Activated CD4-positive, alpha-beta T cell treated with anti-CD3 and anti-CD28 coated beads, Interleukin-2, amount 50 U/mL, for 1 hour (primary cell): ENCODE measurements at regions not wholly inside any gene's neighbourhood (a gene's known extent, or its start where the extent isn't known, plus 50 kb on each side); places are given as distances from the start of the nearest gene placed in this dataset.
"Not testable (repeated sequence)": the region's sequence is repeated elsewhere in the genome, so short reads cannot be mapped to it uniquely, and the experiment has no call there.

Experiments
- DNase-seq: peaks from one replicate; pipeline ENCODE4 v3.0.0-alpha.2; 2020

DNA sequence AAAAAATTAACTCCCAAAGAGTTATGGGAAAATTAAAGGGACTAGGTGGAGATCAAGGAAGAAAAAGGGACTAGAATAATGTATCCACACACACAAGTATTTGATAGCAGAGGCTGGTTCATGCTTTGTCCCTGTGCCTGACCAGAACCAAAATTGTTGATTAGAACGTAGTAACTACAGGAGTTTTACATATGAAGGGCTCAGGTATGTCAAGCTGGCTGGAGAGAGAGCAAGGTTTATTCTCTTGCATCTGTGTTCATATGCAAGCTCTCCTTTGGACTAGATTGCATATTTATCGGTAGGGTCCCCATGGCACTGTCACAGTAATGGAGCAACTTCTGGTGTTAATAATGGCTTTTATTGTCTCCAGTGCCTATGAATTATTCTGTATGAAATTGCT lies 239.9 kb upstream of the TRPM3 start:
- no peak for DNase-seq

DNA sequence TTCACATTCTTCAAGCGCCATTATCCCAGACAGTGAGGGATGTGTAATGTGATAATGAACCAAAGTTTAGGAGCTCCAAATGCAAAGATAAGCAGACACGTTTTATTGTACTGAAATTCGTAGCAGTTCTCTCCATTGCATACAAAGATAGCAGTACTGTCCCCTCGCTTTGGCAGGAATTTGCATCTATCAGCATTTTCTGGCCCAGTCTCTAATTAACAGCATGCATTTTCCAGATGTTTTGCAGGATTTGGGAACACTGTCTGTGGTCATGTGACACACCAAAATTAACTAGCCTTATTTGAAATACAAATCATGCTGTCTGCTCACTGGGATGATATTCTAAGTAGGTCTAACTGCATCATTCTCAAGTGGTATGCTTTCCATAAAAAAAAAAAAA lies 235.9 kb upstream of the TRPM3 start:
- no peak for DNase-seq

GRCh38 chr9:71355884-71356283 lies 234.5 kb upstream of the TRPM3 start:
- no peak for DNase-seq

- DNase-seq: no peak
These were observed 232.3 kb upstream of the TRPM3 start for GRCh38 chr9:71353720-71354119.

GRCh38 chr9:71352837-71353236 lies 231.4 kb upstream of the TRPM3 start:
- DNase-seq: no peak

DNA sequence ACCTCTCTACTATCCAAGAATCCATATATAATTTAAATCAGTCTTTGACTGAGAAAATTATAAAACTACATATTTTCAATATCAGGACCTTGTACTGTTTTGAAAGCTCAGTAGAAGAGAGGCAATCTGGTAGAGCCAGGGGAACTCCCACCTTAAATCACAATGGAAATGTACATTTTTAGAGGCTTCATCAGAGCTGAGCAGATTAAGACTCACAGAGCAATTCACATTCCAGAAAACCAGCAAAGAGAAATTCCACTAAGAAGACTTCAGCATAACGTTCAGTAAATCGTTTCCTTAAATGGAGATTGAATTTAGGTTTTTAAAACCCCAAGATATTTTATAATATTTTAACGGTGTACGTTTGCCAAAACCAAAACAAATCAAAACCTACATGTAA lies 227.8 kb upstream of the TRPM3 start:
- DNase-seq: no peak

- no peak for DNase-seq
These were observed 211.9 kb upstream of the TRPM3 start for GRCh38 chr9:71333321-71333720.

DNA sequence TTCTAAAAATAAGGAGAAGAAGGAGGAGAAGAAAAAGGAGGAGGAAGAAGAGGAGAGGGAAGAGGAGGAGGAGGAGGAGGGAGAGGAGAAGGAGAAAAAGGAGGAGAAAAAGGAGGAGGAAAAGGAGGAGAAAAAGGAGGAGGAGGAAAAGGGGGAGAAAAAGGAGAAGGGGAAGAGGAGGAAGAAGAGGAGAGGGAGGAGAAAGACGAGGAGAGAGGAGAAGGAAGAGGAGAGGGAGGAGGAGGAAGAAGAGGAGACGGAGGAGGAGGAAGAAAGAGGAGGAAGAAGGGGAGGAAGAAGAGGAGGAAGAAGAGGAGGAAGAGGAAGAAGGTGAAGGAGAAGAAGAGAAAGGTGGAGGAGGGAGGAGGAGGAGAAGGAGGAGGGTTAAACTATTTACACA lies 210.2 kb upstream of the TRPM3 start:
- no peak for DNase-seq

DNA sequence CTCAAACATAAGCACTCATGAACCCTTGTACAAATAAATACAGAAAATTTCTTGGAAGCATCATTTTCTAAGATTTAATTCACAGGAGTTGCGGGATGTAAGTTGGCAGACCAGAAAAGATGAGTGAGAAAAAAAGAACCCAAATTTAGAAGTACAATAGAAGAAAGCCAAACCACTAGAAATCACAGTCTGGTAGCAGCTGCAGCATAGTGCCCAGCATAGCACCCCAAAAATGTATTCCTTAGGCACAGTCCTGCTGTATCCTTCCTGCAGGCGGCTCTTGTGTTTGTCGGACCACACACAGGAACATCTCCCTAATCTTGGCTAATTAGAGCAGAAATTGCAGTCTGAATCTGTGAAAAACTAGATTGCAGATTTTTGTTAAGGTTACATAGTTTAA lies 208.5 kb upstream of the TRPM3 start:
- DNase-seq: no peak

- no peak for DNase-seq
These were observed 204.9 kb upstream of the TRPM3 start for GRCh38 chr9:71326360-71326759.

GRCh38 chr9:71323357-71323756 lies 201.9 kb upstream of the TRPM3 start:
- no peak for DNase-seq

DNA sequence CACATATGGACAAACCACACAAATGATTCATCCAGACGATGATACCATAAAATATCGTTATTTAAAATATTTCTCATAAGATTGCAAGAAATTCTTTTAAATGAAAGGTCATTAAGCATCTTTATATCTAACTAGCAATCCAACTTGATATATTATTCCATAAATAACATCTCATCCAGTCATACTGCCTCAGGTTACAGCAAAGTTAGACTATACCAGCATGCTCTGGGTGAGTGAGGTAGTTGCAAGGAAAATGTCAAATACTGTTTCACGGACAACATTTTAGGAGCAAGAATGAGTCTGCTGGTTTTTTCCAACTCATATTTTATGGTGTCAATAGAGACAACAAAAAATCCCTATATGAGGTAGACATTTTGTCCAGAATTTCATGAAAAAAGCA lies 200.9 kb upstream of the TRPM3 start:
- no peak for DNase-seq

GRCh38 chr9:71308454-71308853 lies 187.0 kb upstream of the TRPM3 start:
- no peak for DNase-seq

DNA sequence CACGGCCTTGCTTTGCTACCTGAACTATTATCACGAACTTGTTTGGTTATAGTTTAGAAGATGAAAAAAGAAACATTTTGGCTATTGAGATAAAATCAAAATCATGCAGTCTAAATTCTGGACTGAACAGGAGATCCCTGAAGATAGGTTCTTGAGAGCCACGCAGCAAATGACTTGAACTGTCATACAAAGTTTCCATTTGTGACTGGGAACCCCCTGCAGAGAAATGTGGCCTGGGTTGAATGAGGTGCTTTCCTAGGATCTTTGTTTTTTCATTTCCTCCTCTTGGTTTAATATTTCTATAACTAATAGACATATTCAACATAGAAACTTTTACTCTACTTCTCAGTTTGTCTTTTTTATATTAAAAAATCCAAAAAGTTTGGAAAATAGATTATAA lies 184.7 kb upstream of the TRPM3 start:
- DNase-seq: no peak

- no peak for DNase-seq
These were observed 181.9 kb upstream of the TRPM3 start for GRCh38 chr9:71303351-71303750.

DNA sequence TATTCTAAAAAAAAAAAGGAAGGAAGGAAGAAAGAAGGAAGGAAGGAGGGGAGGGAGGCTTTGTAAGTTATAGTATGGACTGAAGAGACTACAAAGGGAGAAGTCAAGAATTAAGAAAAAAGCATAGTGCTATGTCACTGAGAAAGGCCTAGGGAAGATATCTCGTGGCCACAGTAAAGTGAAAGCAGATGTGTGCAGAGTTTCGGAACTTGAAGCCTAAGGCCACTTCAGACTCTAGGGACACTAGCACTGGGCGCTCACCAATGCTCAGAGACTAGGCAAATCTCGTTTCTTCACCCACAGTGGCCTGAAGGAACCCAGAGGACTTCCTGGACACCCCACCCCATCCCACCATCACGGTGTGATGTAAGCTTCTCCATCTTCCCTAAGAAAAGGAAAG lies 181.4 kb upstream of the TRPM3 start:
- DNase-seq: no peak

DNA sequence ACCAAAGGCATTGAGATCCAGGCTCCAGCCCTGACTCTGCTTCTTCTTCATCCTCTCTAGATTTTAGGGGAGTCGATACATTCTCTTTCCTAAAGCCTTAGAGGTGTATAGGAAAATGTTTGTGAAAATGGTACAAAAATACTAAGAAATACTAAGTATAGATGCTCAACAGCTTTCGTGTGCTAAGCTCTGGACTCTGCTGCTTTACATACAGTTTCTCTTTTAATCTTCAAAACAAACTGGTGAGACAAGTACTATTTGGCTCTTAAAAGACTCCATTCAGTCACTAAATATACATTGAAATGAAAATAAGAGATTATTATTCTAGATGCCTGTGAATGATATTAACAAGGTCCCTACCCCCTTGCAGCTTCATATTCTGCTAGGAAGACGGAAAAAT lies 174.5 kb upstream of the TRPM3 start:
- DNase-seq: no peak

DNA sequence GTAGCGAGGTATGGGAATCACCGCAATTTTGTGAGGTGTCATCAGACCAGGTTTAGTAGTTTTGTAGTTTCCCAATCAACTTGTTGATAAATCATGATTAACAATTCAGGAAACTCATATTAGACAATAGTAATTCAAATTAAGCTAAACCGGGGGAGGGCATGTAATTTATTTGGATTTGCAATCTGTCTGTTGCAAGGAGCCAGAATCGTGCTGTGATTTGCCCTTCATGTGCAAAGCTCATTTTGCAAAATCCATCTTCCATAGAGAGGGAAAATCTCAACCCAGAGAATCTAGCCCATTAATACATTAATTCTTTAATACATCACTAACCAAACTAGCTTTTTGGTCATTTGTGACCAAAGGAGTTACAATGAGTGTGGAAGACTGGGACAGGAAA lies 164.7 kb upstream of the TRPM3 start:
- no peak for DNase-seq

GRCh38 chr9:71285191-71285656 lies 163.8 kb upstream of the TRPM3 start:
- no peak for DNase-seq

DNA sequence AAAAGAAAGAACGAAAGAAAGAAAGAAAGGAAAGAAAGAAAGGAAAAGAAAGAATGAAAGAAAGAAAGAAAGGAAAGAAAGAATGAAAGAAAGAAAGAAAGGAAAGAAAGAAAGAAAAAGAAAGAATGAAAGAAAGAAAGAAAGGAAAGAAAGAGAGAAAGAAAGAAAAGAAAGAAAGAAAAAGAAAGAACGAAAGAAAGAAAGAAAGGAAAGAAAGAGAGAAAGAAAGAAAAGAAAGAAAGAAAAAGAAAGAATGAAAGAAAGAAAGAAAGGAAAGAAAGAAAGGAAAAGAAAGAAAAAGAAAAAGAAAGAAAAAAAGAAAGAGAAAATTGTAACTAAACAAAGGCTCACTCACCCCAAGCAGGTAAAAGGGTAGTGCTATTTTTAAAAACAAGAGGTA lies 160.7 kb upstream of the TRPM3 start:
- DNase-seq: not testable (repeated sequence)

- no peak for DNase-seq
These were observed 157.8 kb upstream of the TRPM3 start for GRCh38 chr9:71279151-71279739.

DNA sequence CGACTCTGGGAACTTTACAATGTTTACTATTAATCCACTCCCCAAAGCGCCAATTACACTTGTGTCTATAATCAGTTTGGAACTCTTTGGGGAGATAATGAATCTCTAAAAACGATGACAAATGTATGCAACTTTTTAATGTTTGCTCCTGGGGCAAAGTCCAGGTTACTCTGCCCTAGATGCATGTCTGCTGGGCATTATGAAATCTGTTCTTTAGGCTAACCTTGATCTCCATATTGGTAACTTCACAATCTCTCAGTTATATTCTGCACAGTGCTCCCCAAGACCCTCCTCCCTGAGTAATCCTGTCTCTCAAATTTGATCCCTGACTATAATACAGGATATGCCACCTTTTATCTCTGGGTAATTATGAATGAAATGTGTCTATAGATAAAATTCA lies 152.2 kb upstream of the TRPM3 start:
- DNase-seq: no peak

DNA sequence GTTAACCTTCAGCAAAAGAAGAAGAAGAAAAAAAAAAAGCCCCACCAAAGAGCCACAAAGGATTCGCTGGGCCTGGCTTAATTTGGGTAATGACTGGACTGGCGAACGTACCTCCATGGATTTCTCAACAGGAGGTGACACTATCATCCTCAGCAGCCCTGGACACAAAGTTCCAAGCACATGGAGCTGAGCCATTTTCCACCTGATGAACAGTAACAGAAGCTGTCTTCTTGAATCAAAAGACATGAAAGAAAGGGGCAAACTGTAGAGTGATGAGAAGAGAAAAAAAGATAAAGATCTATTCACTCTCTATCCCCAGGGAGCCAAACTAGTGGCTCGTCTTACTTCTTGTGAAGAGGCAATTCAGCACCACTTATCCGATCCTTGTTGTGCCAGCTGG lies 150.2 kb upstream of the TRPM3 start:
- no peak for DNase-seq

DNA sequence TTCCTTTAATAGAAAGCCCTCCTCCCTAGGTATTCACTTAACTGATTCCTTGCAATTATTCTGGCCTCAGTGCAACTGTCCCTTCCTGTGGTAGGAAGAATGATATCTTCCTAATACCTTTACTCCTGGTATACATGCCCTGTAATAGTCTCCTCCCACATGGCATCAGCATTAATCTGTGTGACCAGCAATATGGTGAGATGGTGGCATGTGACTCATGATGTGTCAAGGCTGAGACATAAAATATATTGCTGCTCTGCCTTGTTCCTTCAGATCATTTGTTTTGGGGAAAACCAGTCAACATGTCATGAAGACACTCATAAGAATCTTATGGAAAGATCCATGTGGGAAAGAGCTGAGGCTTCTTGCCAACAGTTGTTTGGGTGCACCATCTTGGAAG lies 149.1 kb upstream of the TRPM3 start:
- DNase-seq: no peak

GRCh38 chr9:71269859-71270258 lies 148.4 kb upstream of the TRPM3 start:
- no peak for DNase-seq
